ENCODE measurements at regions not wholly inside any gene's neighbourhood (a gene's known extent, or its start where the extent isn't known, plus 50 kb on each side); places are given as distances from the start of the nearest gene placed in this dataset.

- Histone ChIP-seq H3K9ac (ENCODE audit: insufficient read depth in 1 of 2, low read length in 2 of 2) (no peak overlapping the region), H3K9me3 (ENCODE audit: control insufficient read depth in 4 of 4, insufficient read depth in 3 of 4, low read length in 3 of 4) (no peaks in the 10 kb centered on the region), H3K27ac (ENCODE audit: low read depth in 1 of 2, low read length in 1 of 2) (no peak overlapping the region), H3K4me1 (ENCODE audit: control insufficient read depth in 5 of 5, insufficient read depth in 5 of 5, low read length in 5 of 5) (no peaks in the 10 kb centered on the region), H3K36me3 (ENCODE audit: control insufficient read depth in 4 of 4, insufficient read depth in 4 of 4, low read length in 4 of 4) (no peaks in the 10 kb centered on the region), H3K27me3 (ENCODE audit: control insufficient read depth in 3 of 3, insufficient read depth in 3 of 3, low read length in 2 of 3) (no peaks in the 10 kb centered on the region), H3K4me3 (no peak overlapping the region)
- no peak for TF ChIP-seq CTCF (IDR thresholded peaks at IDR 0.05; ENCODE audit: control extremely low read depth, extremely low read depth)
- DNase-seq, result peak in 1 of 3 donors; percentile 2
- ATAC-seq (ENCODE audit: insufficient read depth, low FRiP score), result no peak
Observed at GRCh38 chr7:118496138-118496644, 271.7 kb downstream of the ANKRD7 start.

GRCh38 chr7:118502235-118502634 is 277.7 kb downstream of the ANKRD7 start:
- no peak overlapping the region for H3K9ac ChIP-seq (ENCODE audit: insufficient read depth in 1 of 2, low read length in 2 of 2)
- DNase-seq (no peak), ATAC-seq (ENCODE audit: insufficient read depth, low FRiP score) (no peak)
- no peaks in the 10 kb centered on the region for H3K36me3 ChIP-seq (ENCODE audit: control insufficient read depth in 4 of 4, insufficient read depth in 4 of 4, low read length in 4 of 4)
- H3K27ac ChIP-seq (ENCODE audit: low read depth in 1 of 2, low read length in 1 of 2), result no peak overlapping the region
- no peak for TF ChIP-seq CTCF (IDR thresholded peaks at IDR 0.05; ENCODE audit: control extremely low read depth, extremely low read depth)
- 33 to 41% methylated on average over 3 of the region's 3 CpGs for WGBS, 2 donors
- H3K27me3 ChIP-seq (ENCODE audit: control insufficient read depth in 3 of 3, insufficient read depth in 3 of 3, low read length in 2 of 3), result no peaks in the 10 kb centered on the region
- no peaks in the 10 kb centered on the region for H3K9me3 ChIP-seq (ENCODE audit: control insufficient read depth in 4 of 4, insufficient read depth in 3 of 4, low read length in 3 of 4)
- no peak overlapping the region for H3K4me3 ChIP-seq
- H3K4me1 ChIP-seq (ENCODE audit: control insufficient read depth in 5 of 5, insufficient read depth in 5 of 5, low read length in 5 of 5), result no peaks in the 10 kb centered on the region

GRCh38 chr7:118511146-118511545 is 286.6 kb downstream of the ANKRD7 start:
- no peak overlapping the region for H3K9ac ChIP-seq (ENCODE audit: insufficient read depth in 1 of 2, low read length in 2 of 2)
- H3K4me1 ChIP-seq (ENCODE audit: control insufficient read depth in 5 of 5, insufficient read depth in 5 of 5, low read length in 5 of 5), result no peaks in the 10 kb centered on the region
- WGBS, 2 donors, result 67 to 93% methylated on average over 2 of the region's 2 CpGs
- no peak for TF ChIP-seq CTCF (IDR thresholded peaks at IDR 0.05; ENCODE audit: control extremely low read depth, extremely low read depth)
- no peak overlapping the region for H3K4me3 ChIP-seq
- no peak for ATAC-seq (ENCODE audit: insufficient read depth, low FRiP score)
- H3K36me3 ChIP-seq (ENCODE audit: control insufficient read depth in 4 of 4, insufficient read depth in 4 of 4, low read length in 4 of 4), result no peaks in the 10 kb centered on the region
- H3K9me3 ChIP-seq (ENCODE audit: control insufficient read depth in 4 of 4, insufficient read depth in 3 of 4, low read length in 3 of 4), result no peaks in the 10 kb centered on the region
- H3K27ac ChIP-seq (ENCODE audit: low read depth in 1 of 2, low read length in 1 of 2), result no peak overlapping the region
- no peaks in the 10 kb centered on the region for H3K27me3 ChIP-seq (ENCODE audit: control insufficient read depth in 3 of 3, insufficient read depth in 3 of 3, low read length in 2 of 3)
- no peak for DNase-seq

GRCh38 chr7:118517275-118517674 is 292.8 kb downstream of the ANKRD7 start:
- H3K9me3 ChIP-seq (ENCODE audit: control insufficient read depth in 4 of 4, insufficient read depth in 3 of 4, low read length in 3 of 4), result no peaks in the 10 kb centered on the region
- H3K27ac ChIP-seq (ENCODE audit: low read depth in 1 of 2, low read length in 1 of 2), result no peak overlapping the region
- no peak overlapping the region for H3K9ac ChIP-seq (ENCODE audit: insufficient read depth in 1 of 2, low read length in 2 of 2)
- no peak for TF ChIP-seq CTCF (IDR thresholded peaks at IDR 0.05; ENCODE audit: control extremely low read depth, extremely low read depth)
- no peak overlapping the region for H3K4me3 ChIP-seq
- no peaks in the 10 kb centered on the region for H3K4me1 ChIP-seq (ENCODE audit: control insufficient read depth in 5 of 5, insufficient read depth in 5 of 5, low read length in 5 of 5)
- no peaks in the 10 kb centered on the region for H3K36me3 ChIP-seq (ENCODE audit: control insufficient read depth in 4 of 4, insufficient read depth in 4 of 4, low read length in 4 of 4)
- ATAC-seq (ENCODE audit: insufficient read depth, low FRiP score) (no peak), DNase-seq (no peak)
- WGBS, 2 donors, result 0 to 39% methylated on average over 1 of the region's 1 CpG
- H3K27me3 ChIP-seq (ENCODE audit: control insufficient read depth in 3 of 3, insufficient read depth in 3 of 3, low read length in 2 of 3), result no peaks in the 10 kb centered on the region
